Astrocyte of the spinal cord (primary cell): ENCODE measurements at regions not wholly inside any gene's neighbourhood (a gene's known extent, or its start where the extent isn't known, plus 50 kb on each side); places are given as distances from the start of the nearest gene placed in this dataset.

Experiments used
- DNase-seq: peaks from one replicate; pipeline ENCODE4 v3.0.0; 2011; ENCODE audit warnings: low read depth, low spot score
- H3K4me3 ChIP-seq: 2 replicates; pipeline ENCODE4 v1.5.1; 2011; ENCODE audit warnings: low read depth, mild to moderate bottlenecking, low read length, moderate library complexity
- in situ Hi-C: cut with HindIII; loops from 2 replicates; pipeline ENCODE4 v1.10.0; 2017; ENCODE audit warnings: low sequenced_read_pairs
- TF ChIP-seq, protein P1 (sequence below): IDR thresholded peaks from 2 replicates; pipeline ENCODE4 v1.5.1; 2012; ENCODE audit warnings: low read depth, mild to moderate bottlenecking, low read length, inconsistent platforms

DNA sequence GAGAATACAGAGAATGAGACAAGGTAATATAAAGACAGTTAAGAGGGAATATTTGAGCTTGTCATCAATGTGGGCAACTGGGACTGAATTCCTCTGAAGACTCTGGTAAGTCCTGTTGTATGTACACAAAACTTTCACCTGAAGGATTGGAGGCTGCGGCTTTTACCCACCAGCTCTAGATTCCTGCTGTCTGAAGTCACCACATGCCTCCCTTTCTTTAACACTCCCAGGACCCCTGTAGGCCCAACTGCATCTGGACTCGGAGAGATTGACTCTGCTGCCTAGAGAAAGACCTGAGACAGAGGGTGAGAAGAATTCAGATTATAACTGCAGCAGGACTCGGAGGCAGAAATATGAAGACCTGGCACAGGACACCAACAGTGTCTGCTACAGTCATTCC lies 1048.0 kb downstream of the PDHA2 start:
- TF ChIP-seq, protein P1, sequence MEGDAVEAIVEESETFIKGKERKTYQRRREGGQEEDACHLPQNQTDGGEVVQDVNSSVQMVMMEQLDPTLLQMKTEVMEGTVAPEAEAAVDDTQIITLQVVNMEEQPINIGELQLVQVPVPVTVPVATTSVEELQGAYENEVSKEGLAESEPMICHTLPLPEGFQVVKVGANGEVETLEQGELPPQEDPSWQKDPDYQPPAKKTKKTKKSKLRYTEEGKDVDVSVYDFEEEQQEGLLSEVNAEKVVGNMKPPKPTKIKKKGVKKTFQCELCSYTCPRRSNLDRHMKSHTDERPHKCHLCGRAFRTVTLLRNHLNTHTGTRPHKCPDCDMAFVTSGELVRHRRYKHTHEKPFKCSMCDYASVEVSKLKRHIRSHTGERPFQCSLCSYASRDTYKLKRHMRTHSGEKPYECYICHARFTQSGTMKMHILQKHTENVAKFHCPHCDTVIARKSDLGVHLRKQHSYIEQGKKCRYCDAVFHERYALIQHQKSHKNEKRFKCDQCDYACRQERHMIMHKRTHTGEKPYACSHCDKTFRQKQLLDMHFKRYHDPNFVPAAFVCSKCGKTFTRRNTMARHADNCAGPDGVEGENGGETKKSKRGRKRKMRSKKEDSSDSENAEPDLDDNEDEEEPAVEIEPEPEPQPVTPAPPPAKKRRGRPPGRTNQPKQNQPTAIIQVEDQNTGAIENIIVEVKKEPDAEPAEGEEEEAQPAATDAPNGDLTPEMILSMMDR: no peak
- H3K4me3 ChIP-seq: no peak overlapping the region
- no peak for DNase-seq
- in situ Hi-C loops: no loop called here

DNA sequence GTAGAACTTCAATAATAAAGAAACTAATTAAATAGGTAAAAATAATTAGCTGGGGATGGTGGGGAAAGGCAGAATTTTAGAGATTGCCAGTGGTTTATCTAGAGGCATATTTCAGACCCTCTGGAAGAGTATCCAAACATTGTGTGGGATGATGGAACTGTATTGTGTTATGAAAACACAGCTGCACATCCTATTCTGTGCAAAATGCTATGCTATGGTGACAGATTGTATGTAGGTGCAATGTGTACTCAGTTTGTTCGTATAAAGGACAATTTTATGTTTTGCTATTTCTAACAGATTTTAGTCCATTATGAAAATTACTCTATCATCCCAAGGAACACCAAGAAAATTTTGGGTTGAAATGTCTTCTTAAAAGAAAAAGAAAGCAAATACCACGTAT lies 1054.7 kb downstream of the PDHA2 start:
- no peak for DNase-seq
- in situ Hi-C loops: no loop called here
- TF ChIP-seq, protein P1: no peak
- no peak overlapping the region for H3K4me3 ChIP-seq

DNA sequence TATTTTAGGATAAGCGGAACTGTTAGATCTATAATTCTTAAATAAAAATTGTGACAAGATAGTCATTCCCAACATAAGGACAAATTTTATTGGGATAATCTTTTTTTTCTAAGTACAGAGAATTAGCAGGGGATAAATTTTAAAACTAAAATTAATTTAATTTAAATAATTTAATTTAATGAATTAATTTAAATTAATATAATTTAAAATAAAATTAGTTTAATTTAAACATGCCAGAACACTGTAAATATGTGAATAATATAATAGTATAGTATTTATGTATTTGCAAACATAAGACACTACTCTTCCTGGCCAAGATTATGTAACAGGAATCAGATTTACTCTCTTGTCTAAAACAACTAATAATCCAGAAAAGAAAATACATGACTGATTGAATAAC lies 1055.9 kb downstream of the PDHA2 start:
- in situ Hi-C loops: no loop called here
- DNase-seq: no peak
- H3K4me3 ChIP-seq: no peak overlapping the region
- TF ChIP-seq, protein P1: no peak

DNA sequence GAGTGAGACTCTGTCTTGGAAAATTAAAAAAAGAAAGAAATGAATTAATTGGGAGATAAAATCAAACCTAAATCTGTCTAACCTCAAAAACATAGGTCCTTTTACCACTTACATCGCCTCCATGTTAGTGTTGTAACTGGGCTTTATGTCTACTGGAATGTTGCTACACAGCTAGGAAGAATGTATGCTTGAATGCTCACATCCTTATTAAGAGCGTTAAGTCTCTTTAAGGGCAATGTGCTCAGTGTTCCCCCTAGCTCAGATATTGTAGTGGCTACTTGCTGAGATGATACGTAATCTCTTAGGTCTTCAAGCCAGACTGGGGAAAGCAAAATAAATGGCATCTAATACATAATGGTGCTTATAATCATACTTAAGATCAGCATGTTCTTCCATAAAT lies 1072.8 kb downstream of the PDHA2 start:
- no peak overlapping the region for H3K4me3 ChIP-seq
- TF ChIP-seq, protein P1: no peak
- no peak for DNase-seq
- in situ Hi-C loops: no loop called here

DNA sequence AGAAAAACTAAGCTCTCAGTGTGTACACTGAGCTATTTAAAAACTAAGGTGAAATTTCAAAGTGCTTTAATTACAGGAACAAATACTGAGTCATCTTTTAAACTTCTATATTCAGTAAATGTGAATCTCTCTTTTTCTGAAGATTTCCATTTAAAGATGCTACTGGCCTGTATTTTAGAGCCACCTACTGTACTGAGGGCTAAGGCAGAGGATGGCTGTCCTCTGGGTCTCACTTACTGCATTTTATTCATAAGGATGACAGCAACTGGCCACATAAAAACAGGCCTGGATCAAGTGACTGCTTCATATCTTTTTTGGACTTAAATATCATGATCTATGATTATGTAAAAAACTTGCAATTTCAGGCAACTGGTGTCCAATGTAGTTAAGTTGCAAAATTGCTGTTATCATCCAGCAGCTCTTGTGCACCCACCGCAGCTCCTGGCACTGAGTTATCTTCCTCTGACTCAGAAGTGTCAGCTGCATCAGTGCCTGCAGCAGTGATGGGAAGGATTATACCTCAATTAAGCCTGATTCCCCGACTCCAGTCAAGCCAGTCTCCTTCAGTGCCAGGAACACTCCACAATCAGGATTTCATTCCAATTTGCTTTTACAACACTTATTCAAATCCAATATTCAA lies 1073.7 kb downstream of the PDHA2 start:
- TF ChIP-seq, protein P1: no peak
- in situ Hi-C loops: no loop called here
- H3K4me3 ChIP-seq: no peak overlapping the region
- peak; percentile 9 for DNase-seq

DNA sequence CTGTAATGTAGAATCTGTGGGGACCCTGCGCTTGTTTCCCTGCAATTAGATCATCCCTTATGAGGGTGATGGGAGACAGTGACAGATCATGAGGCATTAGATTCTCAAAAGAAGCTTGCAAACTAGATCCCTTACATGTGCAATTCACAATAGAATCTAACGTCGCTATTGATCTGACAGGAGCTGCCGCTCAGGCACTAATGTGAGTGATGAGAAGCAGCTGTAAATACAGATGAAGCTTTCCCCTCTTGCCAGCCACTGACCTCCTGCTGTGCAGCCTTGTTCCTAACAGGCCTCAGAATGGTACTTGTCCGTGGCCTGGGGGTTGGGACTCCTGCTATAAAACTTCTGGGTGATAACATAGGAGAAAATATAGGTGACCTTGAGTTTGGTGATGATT lies 1076.8 kb downstream of the PDHA2 start:
- in situ Hi-C loops: no loop called here
- no peak overlapping the region for H3K4me3 ChIP-seq
- TF ChIP-seq, protein P1: no peak
- no peak for DNase-seq
